Uterus (tissue), 3 donors: ENCODE measurements at regions not wholly inside any gene's neighbourhood (a gene's known extent, or its start where the extent isn't known, plus 50 kb on each side); places are given as distances from the start of the nearest gene placed in this dataset.

Source experiments
- DNase-seq, 2 donors: peaks; one replicate each; pipeline ENCODE4 v3.0.0-alpha.2; 2019 to 2020
- H3K27ac ChIP-seq, 2 donors: fragments of 200-600 bp; sonication (generic); 1 replicate in 1 of 2; 2 replicates in 1 of 2; pipeline ENCODE4 v1.5.1; 2016 to 2018
- H3K27me3 ChIP-seq, 2 donors: fragments of 200-600 bp; sonication (generic); one replicate each; pipeline ENCODE4 v1.5.1; 2018 to 2019; ENCODE audit warnings: control low read depth in 1 of 2
- H3K36me3 ChIP-seq, 2 donors: fragments of 200-600 bp; sonication (generic); one replicate each; pipeline ENCODE4 v1.5.1; 2019; ENCODE audit warnings: control low read depth in 1 of 2
- H3K4me1 ChIP-seq, 2 donors: fragments of 200-600 bp; sonication (generic); one replicate each; pipeline ENCODE4 v1.5.1; 2018 to 2019; ENCODE audit warnings: control low read depth in 1 of 2
- H3K4me3 ChIP-seq, 2 donors: fragments of 200-600 bp; sonication (generic); 1 replicate in 1 of 2; 2 replicates in 1 of 2; pipeline ENCODE4 v1.5.1; 2018 to 2019; ENCODE audit warnings: mild to moderate bottlenecking in 1 of 2
- H3K9me3 ChIP-seq, 2 donors: fragments of 200-600 bp; sonication (generic); one replicate each; pipeline ENCODE4 v1.5.1; 2019; ENCODE audit warnings: control low read depth in 1 of 2
- CTCF ChIP-seq, 4 experiments: fragments of 200-600 bp in 2 of 4; fragments of 450-650 bp in 2 of 4; sonication (generic) in 2 of 4; IDR thresholded peaks; one replicate each; pipeline ENCODE4 v1.5.1; 2016 to 2019; ENCODE audit warnings: antibody characterized with exemption in 4 of 4, mild to moderate bottlenecking in 2 of 4, moderate library complexity in 1 of 4
- POLR2A ChIP-seq, 2 donors: fragments of 450-650 bp; IDR thresholded peaks; one replicate each; pipeline ENCODE4 v1.6.1; 2016; ENCODE audit warnings: antibody characterized with exemption in 2 of 2, mild to moderate bottlenecking in 1 of 2, moderate library complexity in 1 of 2
- intact Hi-C: fragments of 100-400 bp; cut with DNase I; formaldehyde crosslinking; loops from one replicate; pipeline ENCODE4 v1.15.1; 2023; ENCODE audit warnings: low total_unique reads
- donor health status: DM: yes; HTN: yes; CAD: no.

- H3K27me3 ChIP-seq, result no peaks in the 10 kb centered on the region
- H3K9me3 ChIP-seq, result no peaks in the 10 kb centered on the region
- no peaks in the 10 kb centered on the region for H3K36me3 ChIP-seq
- intact Hi-C loops, result no loop called here
- H3K4me1 ChIP-seq, result no peaks in the 10 kb centered on the region
- no peak for DNase-seq
- TF ChIP-seq POLR2A (IDR thresholded peaks at IDR 0.05), result no peak
- H3K27ac ChIP-seq, result no peak overlapping the region
- H3K4me3 ChIP-seq, result no peak overlapping the region
Measured at GRCh38 chr12:59453475-59453874, 142.4 kb upstream of the SLC16A7 start.

- H3K36me3 ChIP-seq, result no peaks in the 10 kb centered on the region
- TF ChIP-seq POLR2A (IDR thresholded peaks at IDR 0.05), result no peak
- no peak for DNase-seq
- no peaks in the 10 kb centered on the region for H3K27me3 ChIP-seq
- H3K9me3 ChIP-seq, result no peaks in the 10 kb centered on the region
- H3K4me1 ChIP-seq, result no peaks in the 10 kb centered on the region
- intact Hi-C loops, result no loop called here
- no peak overlapping the region for H3K27ac ChIP-seq
- H3K4me3 ChIP-seq, result no peak overlapping the region
Measured at GRCh38 chr12:59452746-59453145, 143.1 kb upstream of the SLC16A7 start.

GRCh38 chr12:59452259-59452658 lies 143.6 kb upstream of the SLC16A7 start:
- no peak overlapping the region for H3K4me3 ChIP-seq
- H3K9me3 ChIP-seq, result no peaks in the 10 kb centered on the region
- intact Hi-C loops, result no loop called here
- no peak for DNase-seq
- TF ChIP-seq POLR2A (IDR thresholded peaks at IDR 0.05), result no peak
- no peak for TF ChIP-seq CTCF (IDR thresholded peaks at IDR 0.05)
- H3K27me3 ChIP-seq, result no peaks in the 10 kb centered on the region
- no peak overlapping the region for H3K27ac ChIP-seq
- H3K36me3 ChIP-seq, result no peaks in the 10 kb centered on the region
- H3K4me1 ChIP-seq, result no peaks in the 10 kb centered on the region

GRCh38 chr12:59446116-59446515 lies 149.7 kb upstream of the SLC16A7 start:
- Histone ChIP-seq H3K4me1 (no peaks in the 10 kb centered on the region), H3K36me3 (no peaks in the 10 kb centered on the region), H3K9me3 (no peaks in the 10 kb centered on the region), H3K27me3 (no peaks in the 10 kb centered on the region), H3K27ac (no peak overlapping the region), H3K4me3 (no peak overlapping the region)
- DNase-seq, result no peak
- intact Hi-C loops, result no loop called here
- no peak for TF ChIP-seq CTCF (IDR thresholded peaks at IDR 0.05)
- TF ChIP-seq POLR2A (IDR thresholded peaks at IDR 0.05), result no peak

- intact Hi-C loops, result no loop called here
Measured at GRCh38 chr12:59444932-59445331, 150.9 kb upstream of the SLC16A7 start.

GRCh38 chr12:59432057-59432456 lies 163.8 kb upstream of the SLC16A7 start:
- TF ChIP-seq CTCF (IDR thresholded peaks at IDR 0.05), result no peak
- no peak for TF ChIP-seq POLR2A (IDR thresholded peaks at IDR 0.05)
- H3K4me1 ChIP-seq, result no peaks in the 10 kb centered on the region
- intact Hi-C loops, result no loop called here
- H3K36me3 ChIP-seq, result no peaks in the 10 kb centered on the region
- DNase-seq, result no peak
- no peaks in the 10 kb centered on the region for H3K9me3 ChIP-seq
- H3K27me3 ChIP-seq, result no peaks in the 10 kb centered on the region
- no peak overlapping the region for H3K27ac ChIP-seq
- no peak overlapping the region for H3K4me3 ChIP-seq

More at GRCh38 chr12:59444932-59445331, 150.9 kb upstream of the SLC16A7 start:
- Histone ChIP-seq H3K27me3 (no peaks in the 10 kb centered on the region), H3K4me1 (no peaks in the 10 kb centered on the region), H3K27ac (no peak overlapping the region), H3K4me3 (no peak overlapping the region), H3K9me3 (no peaks in the 10 kb centered on the region), H3K36me3 (no peaks in the 10 kb centered on the region)
- DNase-seq, result no peak
- TF ChIP-seq CTCF (IDR thresholded peaks at IDR 0.05), result no peak
- TF ChIP-seq POLR2A (IDR thresholded peaks at IDR 0.05), result no peak
